RWPE2 (cell line): ENCODE measurements at regions not wholly inside any gene's neighbourhood (a gene's known extent, or its start where the extent isn't known, plus 50 kb on each side); places are given as distances from the start of the nearest gene placed in this dataset.

Experiments used
- ATAC-seq: fragments of 200-7000 bp; cut with Tn5 transposase; 3 replicates; pipeline ENCODE4 v1.9.1; 2021; ENCODE audit warnings: low read depth
- DNase-seq: peaks from one replicate; pipeline ENCODE4 v3.0.0-alpha.2; 2020; ENCODE audit warnings: low spot score
- H3K27ac ChIP-seq: fragments of 450-650 bp; 2 replicates; pipeline ENCODE4 v1.5.1; 2017; ENCODE audit warnings: mild to moderate bottlenecking; ENCODE audit not compliant: poor library complexity, severe bottlenecking
- H3K27me3 ChIP-seq: fragments of 250-450 bp; sonication (Bioruptor Pico); 2 replicates; pipeline ENCODE4 v1.5.1; 2021; ENCODE audit warnings: mild to moderate bottlenecking, moderate library complexity; ENCODE audit not compliant: insufficient read depth, poor library complexity, severe bottlenecking
- H3K36me3 ChIP-seq: fragments of 250-450 bp; sonication (Bioruptor Pico); 2 replicates; pipeline ENCODE4 v1.5.1; 2020; ENCODE audit warnings: low read depth, mild to moderate bottlenecking, moderate library complexity
- H3K4me1 ChIP-seq: fragments of 250-450 bp; sonication (Bioruptor Pico); 2 replicates; pipeline ENCODE4 v1.5.1; 2021; ENCODE audit warnings: mild to moderate bottlenecking, moderate library complexity; ENCODE audit not compliant: insufficient read depth, poor library complexity, severe bottlenecking
- H3K4me3 ChIP-seq: fragments of 250-450 bp; sonication (Bioruptor Pico); 2 replicates; pipeline ENCODE4 v1.5.1; 2021; ENCODE audit warnings: mild to moderate bottlenecking, moderate library complexity; ENCODE audit not compliant: severe bottlenecking
- H3K9me3 ChIP-seq: fragments of 250-450 bp; sonication (Bioruptor Pico); 2 replicates; pipeline ENCODE4 v1.5.1; 2021; ENCODE audit warnings: mild to moderate bottlenecking, moderate library complexity; ENCODE audit not compliant: severe bottlenecking
- TF ChIP-seq, protein P1 (sequence below): fragments of 450-650 bp; IDR thresholded peaks from one replicate; pipeline ENCODE4 v1.5.1; 2017; ENCODE audit warnings: mild to moderate bottlenecking, moderate library complexity; ENCODE audit not compliant: poor library complexity, severe bottlenecking

DNA sequence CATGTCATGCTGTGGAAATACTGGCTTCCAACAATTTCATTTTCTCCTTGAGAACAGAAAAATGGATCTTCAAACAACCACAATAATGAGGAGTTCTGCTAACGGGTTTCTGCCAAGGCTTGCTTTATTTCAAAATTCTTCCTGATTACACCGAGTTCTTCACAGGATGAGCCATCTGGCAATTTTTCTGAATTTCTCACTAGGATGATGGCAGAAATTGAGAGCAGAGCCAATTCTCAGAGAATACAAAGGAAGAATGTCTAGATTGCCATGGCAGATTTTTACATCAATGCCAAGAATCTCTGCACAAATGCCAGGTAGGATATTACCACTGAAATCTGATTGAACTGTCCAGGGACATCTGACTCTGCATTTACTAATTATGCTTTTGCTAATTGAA, 619.0 kb upstream of the CHRM3 start:
- Histone ChIP-seq H3K27me3 (no peaks in the 10 kb centered on the region), H3K4me1 (no peaks in the 10 kb centered on the region), H3K27ac (no peak overlapping the region), H3K4me3 (no peak overlapping the region), H3K9me3 (no peaks in the 10 kb centered on the region), H3K36me3 (no peaks in the 10 kb centered on the region)
- TF ChIP-seq, protein P1, sequence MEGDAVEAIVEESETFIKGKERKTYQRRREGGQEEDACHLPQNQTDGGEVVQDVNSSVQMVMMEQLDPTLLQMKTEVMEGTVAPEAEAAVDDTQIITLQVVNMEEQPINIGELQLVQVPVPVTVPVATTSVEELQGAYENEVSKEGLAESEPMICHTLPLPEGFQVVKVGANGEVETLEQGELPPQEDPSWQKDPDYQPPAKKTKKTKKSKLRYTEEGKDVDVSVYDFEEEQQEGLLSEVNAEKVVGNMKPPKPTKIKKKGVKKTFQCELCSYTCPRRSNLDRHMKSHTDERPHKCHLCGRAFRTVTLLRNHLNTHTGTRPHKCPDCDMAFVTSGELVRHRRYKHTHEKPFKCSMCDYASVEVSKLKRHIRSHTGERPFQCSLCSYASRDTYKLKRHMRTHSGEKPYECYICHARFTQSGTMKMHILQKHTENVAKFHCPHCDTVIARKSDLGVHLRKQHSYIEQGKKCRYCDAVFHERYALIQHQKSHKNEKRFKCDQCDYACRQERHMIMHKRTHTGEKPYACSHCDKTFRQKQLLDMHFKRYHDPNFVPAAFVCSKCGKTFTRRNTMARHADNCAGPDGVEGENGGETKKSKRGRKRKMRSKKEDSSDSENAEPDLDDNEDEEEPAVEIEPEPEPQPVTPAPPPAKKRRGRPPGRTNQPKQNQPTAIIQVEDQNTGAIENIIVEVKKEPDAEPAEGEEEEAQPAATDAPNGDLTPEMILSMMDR: no peak
- DNase-seq (no peak), ATAC-seq (no peak)

DNA sequence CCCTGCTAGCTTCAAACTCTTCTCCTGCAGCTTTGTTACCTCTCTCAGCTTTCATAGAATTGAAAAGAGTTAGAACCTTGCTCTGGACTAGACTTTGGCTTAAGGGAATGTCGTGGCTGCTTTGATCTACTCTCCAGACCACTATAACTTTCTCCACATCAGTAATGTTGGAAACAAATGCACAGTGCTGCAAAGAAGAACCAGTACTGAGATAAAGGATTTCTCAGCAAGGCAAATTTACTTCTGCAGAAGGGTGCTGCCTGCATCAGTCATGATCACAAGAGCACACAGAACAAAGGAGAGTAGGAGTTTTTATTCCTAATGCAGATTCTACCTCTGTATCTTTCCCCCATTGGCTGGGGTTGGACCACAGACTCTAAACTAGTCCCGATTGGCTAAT, 621.6 kb upstream of the CHRM3 start:
- ATAC-seq (no peak), DNase-seq (no peak)

DNA sequence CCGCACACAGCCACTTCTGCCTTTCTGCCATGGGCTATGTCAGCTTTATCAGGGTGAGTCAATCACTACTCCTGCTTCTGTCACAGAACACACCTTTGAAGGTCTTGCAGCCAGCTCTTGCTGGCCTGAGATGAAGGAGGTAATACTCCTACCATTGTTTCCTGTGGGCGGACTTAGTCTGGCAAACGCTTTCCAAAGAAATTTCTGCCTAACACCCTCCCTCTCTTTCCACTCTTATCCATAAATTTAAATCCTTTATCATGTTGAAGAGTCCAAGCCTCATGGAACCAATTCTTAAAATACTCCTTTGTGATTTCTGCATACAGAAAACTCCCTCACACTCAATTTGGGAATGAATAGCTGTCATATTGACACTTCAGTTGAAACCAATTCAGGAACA, 633.1 kb upstream of the CHRM3 start:
- Histone ChIP-seq H3K4me1 (no peaks in the 10 kb centered on the region), H3K27me3 (no peaks in the 10 kb centered on the region), H3K9me3 (no peaks in the 10 kb centered on the region), H3K4me3 (no peak overlapping the region), H3K36me3 (no peaks in the 10 kb centered on the region), H3K27ac (no peak overlapping the region)
- no peak for DNase-seq
- TF ChIP-seq, protein P1: no peak
- no peak for ATAC-seq

More for the DNA sequence above, 621.6 kb upstream of the CHRM3 start:
- Histone ChIP-seq H3K9me3 (no peaks in the 10 kb centered on the region), H3K36me3 (no peaks in the 10 kb centered on the region), H3K4me1 (no peaks in the 10 kb centered on the region), H3K27ac (no peak overlapping the region), H3K27me3 (no peaks in the 10 kb centered on the region), H3K4me3 (no peak overlapping the region)
- TF ChIP-seq, protein P1: no peak

DNA sequence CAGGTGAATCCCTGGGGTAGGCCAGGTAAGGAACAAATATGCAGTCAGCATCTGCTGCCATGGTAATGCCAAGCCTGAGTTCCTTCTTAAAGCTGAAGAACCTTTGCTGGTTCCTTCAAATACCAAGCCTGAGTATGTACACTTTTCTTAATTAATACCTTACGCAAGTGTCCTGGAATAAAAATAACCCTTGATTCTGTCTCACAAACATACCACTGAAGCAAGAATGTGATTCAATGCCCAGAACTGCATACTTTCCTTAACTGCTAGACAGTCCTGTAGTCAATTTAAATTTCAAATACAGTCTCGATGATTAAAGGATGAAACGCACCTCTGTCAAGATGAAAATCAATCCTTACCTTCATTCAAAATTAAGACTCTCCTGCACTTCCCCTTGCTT, 634.0 kb upstream of the CHRM3 start:
- DNase-seq (no peak), ATAC-seq (no peak)
- TF ChIP-seq, protein P1: no peak
- Histone ChIP-seq H3K27me3 (no peaks in the 10 kb centered on the region), H3K36me3 (no peaks in the 10 kb centered on the region), H3K9me3 (no peaks in the 10 kb centered on the region), H3K27ac (no peak overlapping the region), H3K4me1 (no peaks in the 10 kb centered on the region), H3K4me3 (no peak overlapping the region)

DNA sequence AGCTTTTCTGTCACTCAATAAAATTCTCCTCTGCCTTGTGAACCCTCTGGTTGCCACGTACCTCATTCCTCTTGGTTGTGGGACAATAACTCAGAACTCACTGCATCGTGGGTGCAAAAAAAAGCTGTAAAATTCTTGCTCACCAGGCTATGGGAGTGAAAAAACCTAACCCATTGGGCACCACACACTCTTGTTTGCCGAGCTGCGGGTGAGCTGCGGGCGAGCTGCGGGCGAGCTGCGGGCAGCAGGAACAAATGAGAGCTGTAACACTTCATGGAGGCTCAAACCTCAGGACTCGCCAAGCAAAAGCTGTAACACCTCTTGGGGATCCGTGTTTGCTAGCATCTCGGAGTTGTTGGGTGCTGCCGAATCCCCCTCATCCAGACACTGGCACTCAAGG, 641.3 kb upstream of the CHRM3 start:
- TF ChIP-seq, protein P1: no peak
- H3K4me3 ChIP-seq: no peak overlapping the region
- H3K27me3 ChIP-seq: no peaks in the 10 kb centered on the region
- DNase-seq: no peak
- no peaks in the 10 kb centered on the region for H3K9me3 ChIP-seq
- H3K4me1 ChIP-seq: no peaks in the 10 kb centered on the region
- no peak overlapping the region for H3K27ac ChIP-seq
- ATAC-seq: no peak
- H3K36me3 ChIP-seq: no peaks in the 10 kb centered on the region
